ENCODE measurements at regions not wholly inside any gene's neighbourhood (a gene's known extent, or its start where the extent isn't known, plus 50 kb on each side); places are given as distances from the start of the nearest gene placed in this dataset.

DNA sequence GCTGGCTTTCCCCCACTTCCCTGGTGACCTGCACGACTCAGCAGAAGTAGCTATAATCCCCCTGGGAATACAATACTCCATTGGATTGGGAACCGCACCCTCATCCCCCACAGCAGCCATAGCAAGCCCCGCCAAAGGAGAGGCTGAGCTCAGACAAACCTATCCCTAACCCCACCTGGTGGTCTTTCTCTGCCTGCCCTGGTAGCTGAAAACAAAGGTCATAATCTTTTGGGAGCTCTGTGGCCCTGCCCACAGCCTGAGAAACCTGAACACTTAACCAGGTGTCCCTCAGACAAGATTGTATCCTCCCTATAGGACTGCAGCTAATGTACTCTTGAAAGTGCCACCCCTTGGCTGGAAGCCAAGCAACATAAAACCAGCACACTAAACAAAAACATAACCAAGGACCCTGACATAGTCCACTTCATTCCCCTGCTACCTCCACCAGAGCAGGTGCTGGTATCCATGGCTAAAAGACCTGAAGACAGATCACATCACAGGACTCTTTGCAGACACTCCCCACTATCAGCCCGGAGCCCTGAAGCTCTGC is 71.6 kb upstream of the RUNX1 start:
- H3K36me3 ChIP-seq: no peaks in the 10 kb centered on the region
- DNase-seq: peak in 1 of 2 experiments; percentile 31
- no peaks in the 10 kb centered on the region for H3K27me3 ChIP-seq
- no peak overlapping the region for H3K4me3 ChIP-seq
- no peaks in the 10 kb centered on the region for H3K4me1 ChIP-seq
- no peak overlapping the region for H3K27ac ChIP-seq
- peaks cover 11% of the 10 kb centered on the region; the same call in 1 of the 2 replicates for H3K9me3 ChIP-seq (replicated peaks)

DNA sequence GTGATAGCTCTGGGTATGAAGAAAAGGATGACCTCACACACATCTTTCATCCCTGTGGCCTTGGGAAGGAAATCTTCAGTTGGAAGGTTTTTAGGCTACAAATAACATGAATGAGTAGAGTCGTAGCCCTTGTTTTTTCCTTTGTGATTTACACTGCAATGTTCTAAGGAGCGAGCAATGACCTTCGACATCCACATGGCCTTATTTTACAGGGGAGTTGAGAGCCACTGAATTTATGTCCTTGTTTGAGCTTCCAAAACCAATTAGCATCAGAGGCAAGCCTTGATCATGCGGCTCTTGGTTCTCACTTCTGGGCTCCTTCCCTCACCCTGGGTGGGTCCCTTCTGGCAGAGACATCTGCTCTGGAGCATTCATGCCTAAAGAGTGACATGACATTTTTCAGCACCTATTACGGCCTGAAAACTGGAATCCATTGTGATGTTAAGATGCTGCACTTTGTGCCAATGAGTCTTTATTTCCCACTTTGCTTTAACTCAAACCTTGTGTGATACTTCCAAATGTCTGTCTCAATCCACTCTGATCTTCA is 70.5 kb upstream of the RUNX1 start:
- Histone ChIP-seq H3K36me3 (no peaks in the 10 kb centered on the region), H3K4me1 (no peaks in the 10 kb centered on the region), H3K9me3 (replicated peaks) (peaks cover 8% of the 10 kb centered on the region), H3K4me3 (no peak overlapping the region), H3K27ac (no peak overlapping the region), H3K27me3 (no peaks in the 10 kb centered on the region)
- DNase-seq: no peak

DNA sequence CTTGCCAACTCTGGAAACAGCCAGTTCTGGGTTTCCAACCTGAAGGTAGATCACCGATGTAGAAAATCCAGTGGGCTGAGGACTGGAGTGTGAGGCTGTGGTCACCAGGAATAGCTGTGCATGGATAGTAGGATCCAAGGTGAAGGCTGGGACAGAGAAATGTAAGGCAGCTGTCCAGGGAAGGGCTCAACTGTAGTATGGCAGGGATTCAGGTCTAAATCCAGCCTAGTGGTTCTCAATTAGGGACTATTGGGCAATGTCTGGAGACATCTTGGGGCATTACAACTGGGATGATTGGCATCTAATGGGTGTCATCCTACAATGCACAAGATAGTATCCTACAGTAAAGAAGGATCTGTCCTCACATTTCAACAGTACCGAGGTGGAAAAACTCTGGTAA is 67.7 kb upstream of the RUNX1 start:
- H3K36me3 ChIP-seq: no peaks in the 10 kb centered on the region
- no peak for DNase-seq
- peaks cover 14% of the 10 kb centered on the region for H3K4me1 ChIP-seq
- no peaks in the 10 kb centered on the region for H3K27me3 ChIP-seq
- no peak overlapping the region for H3K4me3 ChIP-seq
- peaks cover 8% of the 10 kb centered on the region for H3K9me3 ChIP-seq (replicated peaks)
- H3K27ac ChIP-seq: no peak overlapping the region

DNA sequence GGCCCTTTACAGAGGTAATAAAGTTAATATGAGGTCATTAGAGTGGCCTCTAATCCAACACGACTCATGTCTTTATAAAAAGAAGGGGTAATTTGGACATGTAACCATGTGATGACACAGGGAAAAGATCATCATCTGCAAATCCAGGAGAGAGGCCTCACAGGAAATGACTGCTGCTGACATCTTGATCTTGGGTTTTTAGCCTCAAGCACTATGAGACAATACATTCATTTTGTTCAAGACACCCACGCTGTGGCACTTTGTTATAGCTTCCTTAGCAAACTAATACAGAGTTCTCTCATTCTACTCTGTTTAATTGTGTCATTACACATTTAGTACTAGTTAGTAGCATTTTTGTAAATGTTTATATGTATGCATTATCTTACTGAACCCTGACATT is 64.0 kb upstream of the RUNX1 start:
- peak overlapping the region; percentile 55 for H3K27ac ChIP-seq
- peaks cover 3% of the 10 kb centered on the region for H3K9me3 ChIP-seq (replicated peaks)
- H3K27me3 ChIP-seq: no peaks in the 10 kb centered on the region
- no peaks in the 10 kb centered on the region for H3K36me3 ChIP-seq
- no peak overlapping the region for H3K4me3 ChIP-seq
- DNase-seq: peak; percentile 27 to 71
- peaks cover 14% of the 10 kb centered on the region for H3K4me1 ChIP-seq

DNA sequence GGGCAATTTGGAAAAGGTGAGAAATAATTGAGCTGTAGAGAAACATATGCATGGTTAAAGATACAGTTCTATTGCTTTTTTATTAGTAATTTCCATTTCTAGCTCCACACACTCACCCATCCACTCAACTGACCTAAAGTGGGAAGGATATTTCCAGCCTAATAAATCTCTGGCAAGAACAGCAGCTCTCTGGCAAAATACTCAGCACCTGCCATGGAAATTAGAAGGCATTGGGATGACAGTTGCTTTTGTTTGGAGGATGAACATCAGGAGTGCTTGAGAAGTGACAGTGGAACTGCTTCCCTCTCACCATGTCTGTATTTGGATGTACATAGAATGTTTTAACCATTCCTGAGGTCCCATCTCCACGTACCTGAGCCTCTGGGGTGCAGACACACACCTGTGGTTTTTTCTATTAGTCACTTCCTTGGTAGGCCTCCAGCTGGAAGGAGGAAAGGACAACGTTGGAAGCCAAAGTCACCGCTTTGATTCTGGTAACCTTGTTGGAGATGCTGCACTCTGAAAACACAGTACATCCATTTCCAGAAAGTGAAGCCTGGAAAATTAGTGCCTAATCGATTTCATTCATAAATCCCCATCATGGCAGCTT is 62.3 kb upstream of the RUNX1 start:
- no peaks in the 10 kb centered on the region for H3K27me3 ChIP-seq
- no peak overlapping the region for H3K27ac ChIP-seq
- H3K9me3 ChIP-seq (replicated peaks): peaks cover 3% of the 10 kb centered on the region
- H3K4me1 ChIP-seq: peaks cover 14% of the 10 kb centered on the region
- no peaks in the 10 kb centered on the region for H3K36me3 ChIP-seq
- DNase-seq: peak in 1 of 2 experiments; percentile 27
- H3K4me3 ChIP-seq: no peak overlapping the region

DNA sequence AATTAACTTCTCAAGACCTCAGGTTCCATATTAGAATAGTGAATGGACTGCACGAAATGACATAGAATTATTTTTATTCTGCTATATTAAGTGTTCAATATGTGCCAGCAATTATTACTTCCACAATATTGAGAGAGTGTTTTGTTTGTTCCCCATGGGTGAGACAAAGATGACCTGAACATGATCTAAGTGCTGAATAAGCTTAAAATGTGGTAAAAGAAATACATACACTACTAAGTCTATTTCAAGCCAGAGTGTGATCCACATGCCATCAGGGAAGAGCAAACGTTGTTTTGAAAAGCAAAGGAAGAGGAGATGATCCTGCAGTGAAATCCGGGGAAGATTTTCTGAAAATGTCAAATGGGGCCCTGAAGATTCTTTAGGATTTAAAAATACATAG is 59.8 kb upstream of the RUNX1 start:
- no peak for DNase-seq
- no peaks in the 10 kb centered on the region for H3K36me3 ChIP-seq

DNA sequence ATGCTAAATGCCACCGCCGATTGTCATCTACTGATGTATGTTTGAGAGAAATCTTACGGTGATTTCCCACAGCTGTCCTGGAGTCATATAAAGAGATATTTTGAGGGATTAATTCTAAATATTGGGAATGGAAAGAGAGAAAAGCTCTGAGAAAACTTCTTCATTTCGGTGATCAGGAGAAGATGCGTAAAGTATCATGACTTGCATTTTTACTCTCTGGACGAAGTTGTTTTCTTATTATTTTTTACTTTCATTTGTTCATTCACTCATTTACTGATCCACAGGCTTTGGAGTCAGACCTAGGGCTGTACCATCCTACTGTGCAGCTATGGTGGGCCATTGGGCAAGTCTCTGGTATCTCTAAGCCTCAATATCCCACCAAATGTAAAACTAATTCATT is 58.4 kb upstream of the RUNX1 start:
- no peak overlapping the region for H3K27ac ChIP-seq
- DNase-seq: no peak
- no peaks in the 10 kb centered on the region for H3K36me3 ChIP-seq
- H3K9me3 ChIP-seq (replicated peaks): no peaks in the 10 kb centered on the region; the same call in 1 of the 2 replicates
- peaks cover 9% of the 10 kb centered on the region for H3K4me1 ChIP-seq
- H3K4me3 ChIP-seq: no peak overlapping the region
- no peaks in the 10 kb centered on the region for H3K27me3 ChIP-seq

More for the DNA sequence above, 59.8 kb upstream of the RUNX1 start:
- H3K27ac ChIP-seq: no peak overlapping the region
- H3K27me3 ChIP-seq: no peaks in the 10 kb centered on the region
- peaks cover 10% of the 10 kb centered on the region for H3K4me1 ChIP-seq
- H3K4me3 ChIP-seq: no peak overlapping the region
- no peaks in the 10 kb centered on the region; the same call in 1 of the 2 replicates for H3K9me3 ChIP-seq (replicated peaks)

DNA sequence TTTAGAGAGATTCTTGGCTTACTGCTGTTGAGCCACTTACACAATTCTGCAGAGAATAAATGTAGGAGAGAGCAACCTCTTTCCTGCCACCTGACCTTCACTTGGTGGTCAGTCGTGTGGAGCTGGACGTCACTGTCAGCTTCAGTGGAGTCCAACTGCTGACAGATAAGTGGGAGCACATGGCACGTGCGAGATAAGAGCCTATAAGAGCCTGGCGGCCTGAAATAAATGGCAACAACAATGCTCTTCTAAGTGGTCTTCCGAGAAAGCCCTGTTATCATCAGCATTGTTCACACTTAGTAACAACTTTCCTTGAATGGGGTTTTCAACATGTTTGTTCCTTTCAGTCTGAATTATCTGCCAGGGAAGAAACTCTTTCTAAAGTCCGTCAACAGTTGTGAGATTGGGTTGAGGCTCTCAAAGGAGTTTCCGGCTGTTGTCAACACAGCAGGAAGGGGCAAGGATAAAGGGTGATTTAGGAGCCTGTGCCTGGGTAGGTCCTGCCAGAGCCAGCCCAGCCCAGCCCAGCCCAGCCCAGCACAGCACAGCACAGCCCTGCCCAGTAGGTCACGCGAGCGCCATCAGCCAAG is 57.2 kb upstream of the RUNX1 start:
- no peaks in the 10 kb centered on the region for H3K36me3 ChIP-seq
- no peak for DNase-seq
- no peak overlapping the region for H3K27ac ChIP-seq
- peaks cover 11% of the 10 kb centered on the region for H3K4me1 ChIP-seq
- no peak overlapping the region for H3K4me3 ChIP-seq
- no peaks in the 10 kb centered on the region for H3K27me3 ChIP-seq
- no peaks in the 10 kb centered on the region; the same call in 1 of the 2 replicates for H3K9me3 ChIP-seq (replicated peaks)

DNA sequence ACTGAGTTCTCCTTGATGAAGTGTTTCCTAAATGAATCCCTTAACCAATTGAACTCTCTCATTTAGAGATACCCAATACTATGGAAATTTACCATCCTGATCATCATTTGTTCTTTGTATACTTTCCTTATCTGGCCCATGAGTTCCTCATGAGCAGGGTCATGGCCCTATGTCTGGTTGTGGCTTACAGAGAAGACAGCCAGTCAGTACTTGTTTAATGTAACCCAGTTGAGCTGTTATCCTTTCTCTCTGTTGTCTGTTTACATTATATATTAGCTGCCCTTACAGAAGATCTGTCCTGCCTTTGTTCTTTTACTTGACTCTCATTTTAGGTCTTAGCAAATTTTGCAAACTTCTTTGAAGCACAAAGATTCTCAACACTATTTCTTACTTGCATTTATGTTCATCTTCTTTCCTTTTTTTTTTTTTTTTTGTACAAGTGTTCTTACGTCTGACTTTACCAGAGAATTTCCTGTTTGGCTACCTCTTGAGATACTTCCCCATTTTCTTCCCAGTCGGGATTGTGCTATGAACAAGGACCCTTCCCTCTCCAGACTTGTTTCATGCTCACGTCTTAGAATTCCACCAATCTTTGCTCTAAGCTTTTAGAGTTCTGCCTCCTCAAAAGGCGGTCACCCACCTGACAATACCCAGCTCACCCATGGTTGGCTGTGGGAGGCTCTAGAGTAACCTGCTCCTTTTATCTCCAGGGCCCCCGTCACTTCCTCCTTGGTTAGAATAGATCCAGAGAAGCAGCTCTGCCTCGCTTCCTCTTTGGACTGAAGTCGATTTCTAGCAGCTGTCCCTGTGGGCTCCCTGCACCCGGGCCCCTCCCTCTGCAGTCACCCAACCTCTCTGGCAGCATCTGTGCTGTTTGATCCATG is 53.6 kb upstream of the RUNX1 start:
- no peaks in the 10 kb centered on the region for H3K27me3 ChIP-seq
- 0 out of 2 replicates have a peak overlapping the region, but pooled peaks have one; percentile 15 for H3K27ac ChIP-seq
- no peaks in the 10 kb centered on the region for H3K9me3 ChIP-seq (replicated peaks)
- DNase-seq: peak; percentile 86 to 89
- no peaks in the 10 kb centered on the region for H3K36me3 ChIP-seq
- H3K4me3 ChIP-seq: no peak overlapping the region
- H3K4me1 ChIP-seq: peaks cover 11% of the 10 kb centered on the region

DNA sequence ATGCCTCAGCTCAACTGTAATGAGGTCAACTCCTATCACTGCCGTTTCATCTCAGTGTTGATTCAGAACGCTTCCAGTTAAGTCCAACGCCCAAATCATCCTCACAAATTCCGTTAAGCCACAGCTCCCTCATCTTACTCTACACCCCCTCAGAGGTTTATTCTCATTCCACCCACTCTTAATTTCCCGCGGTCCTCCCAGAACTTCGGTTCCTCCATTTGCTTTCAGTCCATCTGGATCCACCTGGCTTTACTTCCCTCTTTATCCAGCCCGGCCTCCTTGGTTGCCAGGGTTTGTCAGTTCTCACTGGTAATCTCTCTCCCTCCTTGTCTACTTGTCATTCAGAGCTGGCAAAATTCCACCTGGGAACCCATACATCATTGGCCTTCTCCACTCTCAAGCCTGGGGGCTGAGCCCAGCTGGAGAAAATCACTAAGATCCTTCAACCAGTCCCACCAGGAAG is 51.3 kb upstream of the RUNX1 start:
- Histone ChIP-seq H3K36me3 (no peaks in the 10 kb centered on the region), H3K27me3 (no peaks in the 10 kb centered on the region), H3K4me3 (no peak overlapping the region), H3K27ac (no peak overlapping the region), H3K9me3 (replicated peaks) (0 out of 2 replicates have a peak, but pooled peaks cover under 1% of the 10 kb centered on the region), H3K4me1 (peaks cover 11% of the 10 kb centered on the region)
- DNase-seq: no peak

DNA sequence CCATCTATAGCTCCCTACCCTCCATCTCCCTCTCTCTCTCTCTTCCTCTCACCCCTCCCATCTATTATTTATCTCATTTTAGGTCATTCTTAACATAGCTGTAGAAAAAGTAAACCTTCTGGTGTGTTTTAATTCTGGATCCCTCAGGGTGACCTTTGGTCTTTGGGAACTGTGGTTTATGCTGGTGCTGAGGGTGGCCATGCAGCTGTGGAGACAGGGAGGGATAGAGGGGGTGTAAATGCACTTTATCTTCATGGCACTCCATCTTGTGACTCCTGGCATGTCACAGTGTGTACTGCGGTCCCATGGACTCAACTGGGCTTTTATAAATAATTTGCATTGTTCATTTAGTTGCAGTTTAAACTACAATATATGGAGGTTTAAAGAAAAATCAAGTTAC is 50.2 kb upstream of the RUNX1 start:
- Histone ChIP-seq H3K27me3 (no peaks in the 10 kb centered on the region), H3K27ac (no peak overlapping the region), H3K4me3 (no peak overlapping the region), H3K4me1 (peaks cover 11% of the 10 kb centered on the region), H3K9me3 (replicated peaks) (0 out of 2 replicates have a peak, but pooled peaks cover 2% of the 10 kb centered on the region), H3K36me3 (no peaks in the 10 kb centered on the region)
- DNase-seq: no peak

All from SJCRH30 (cell line).